ENCODE measurements at regions not wholly inside any gene's neighbourhood (a gene's known extent, or its start where the extent isn't known, plus 50 kb on each side); places are given as distances from the start of the nearest gene placed in this dataset.

GRCh38 chr2:117763804-117764203, 50.7 kb upstream of the DDX18 start:
- no peak for TF ChIP-seq SP1 (IDR thresholded peaks at IDR 0.05)
- TF ChIP-seq LEF1 (IDR thresholded peaks at IDR 0.05; ENCODE audit: borderline replicate concordance) = no peak
- no peak for TF ChIP-seq FOXM1 (IDR thresholded peaks at IDR 0.05; ENCODE audit: borderline replicate concordance)
- no peak for TF ChIP-seq ZNF384 (IDR thresholded peaks at IDR 0.05)

All from HEK293T (cell line).